Activated CD8-positive, alpha-beta memory T cell treated with anti-CD3 and anti-CD28 coated beads, Interleukin-2, amount 50 U/mL, for 48 hours (primary cell): ENCODE measurements at regions not wholly inside any gene's neighbourhood (a gene's known extent, or its start where the extent isn't known, plus 50 kb on each side); places are given as distances from the start of the nearest gene placed in this dataset.
"Not testable (repeated sequence)": the region's sequence is repeated elsewhere in the genome, so short reads cannot be mapped to it uniquely, and the experiment has no call there.

Experiments
- DNase-seq: peaks from one replicate; pipeline ENCODE4 v3.0.0-alpha.2; 2020

DNA sequence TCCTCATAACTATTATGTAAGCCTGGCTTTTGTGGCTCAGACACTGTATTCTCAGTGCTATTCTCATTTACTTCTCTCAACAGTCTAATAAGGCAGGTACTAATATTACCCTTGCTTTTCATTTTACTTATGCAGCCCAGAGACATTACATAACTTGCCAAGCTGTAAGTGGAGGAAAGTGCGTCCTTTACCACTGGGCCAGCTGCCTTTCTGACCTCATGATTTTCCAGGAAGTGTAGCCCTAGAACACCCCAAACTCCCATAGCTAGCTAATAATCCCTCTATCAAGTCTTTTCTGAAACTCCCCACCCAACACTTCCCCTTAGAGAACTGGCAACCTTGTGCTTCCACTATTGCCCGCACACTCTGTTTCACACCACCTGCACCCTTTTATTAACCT lies 192.9 kb upstream of the HMHB1 start:
- no peak for DNase-seq

DNA sequence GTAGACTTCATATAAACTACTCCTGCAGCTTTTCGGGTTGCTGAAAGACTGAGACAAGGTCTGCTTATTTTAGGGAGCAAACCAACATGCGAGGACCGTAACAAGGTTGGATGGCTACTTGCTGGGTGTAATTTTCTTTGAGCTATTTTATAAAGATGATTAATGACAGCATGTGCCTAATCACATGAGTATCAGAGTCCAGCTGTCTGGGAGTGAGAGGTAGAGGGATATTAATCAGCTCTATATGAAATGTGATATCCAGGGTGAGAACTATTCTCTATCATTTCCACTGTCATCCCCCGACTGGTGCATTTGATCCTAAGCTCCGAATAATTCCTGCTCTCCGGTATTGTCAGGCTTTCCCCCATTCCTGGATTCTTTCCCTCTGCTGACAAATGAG lies 193.8 kb upstream of the HMHB1 start:
- DNase-seq, result no peak

DNA sequence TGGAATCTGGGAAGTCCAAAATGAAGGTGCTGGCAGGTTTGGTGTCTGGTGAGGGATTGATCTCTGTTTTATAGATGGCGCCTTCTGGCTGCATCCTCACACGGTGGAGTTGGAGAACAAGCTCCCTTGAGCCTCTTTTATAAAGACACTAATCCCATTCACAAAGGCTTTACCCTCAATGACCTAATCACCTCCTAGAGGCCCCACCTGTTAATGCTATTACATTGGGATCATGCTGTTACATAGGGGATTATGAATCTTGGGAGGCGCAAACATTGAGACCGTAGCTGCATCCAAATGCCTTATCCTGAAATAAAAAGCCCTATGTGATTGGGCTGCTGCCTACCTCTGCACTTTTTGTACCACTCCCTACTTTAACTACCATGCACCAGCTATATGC lies 197.1 kb upstream of the HMHB1 start:
- no peak for DNase-seq

DNA sequence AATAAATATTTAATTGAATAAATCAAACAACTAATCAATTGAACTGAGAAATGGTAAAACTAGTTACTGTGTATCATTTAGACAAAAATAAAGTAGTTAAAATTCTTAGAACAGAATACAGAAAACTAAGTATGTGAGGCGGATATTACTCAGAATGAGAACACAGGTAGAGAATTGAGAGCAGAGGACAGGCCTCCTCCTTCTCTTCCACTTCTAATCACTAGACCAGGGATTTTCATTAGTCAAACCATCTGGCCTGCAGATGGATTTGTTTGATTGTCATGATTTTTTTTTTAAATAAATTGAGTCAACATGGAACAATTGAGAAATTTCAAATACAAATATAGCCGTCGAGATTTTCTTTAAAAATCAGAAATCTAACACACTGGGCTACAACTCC lies 198.6 kb upstream of the HMHB1 start:
- no peak for DNase-seq

DNA sequence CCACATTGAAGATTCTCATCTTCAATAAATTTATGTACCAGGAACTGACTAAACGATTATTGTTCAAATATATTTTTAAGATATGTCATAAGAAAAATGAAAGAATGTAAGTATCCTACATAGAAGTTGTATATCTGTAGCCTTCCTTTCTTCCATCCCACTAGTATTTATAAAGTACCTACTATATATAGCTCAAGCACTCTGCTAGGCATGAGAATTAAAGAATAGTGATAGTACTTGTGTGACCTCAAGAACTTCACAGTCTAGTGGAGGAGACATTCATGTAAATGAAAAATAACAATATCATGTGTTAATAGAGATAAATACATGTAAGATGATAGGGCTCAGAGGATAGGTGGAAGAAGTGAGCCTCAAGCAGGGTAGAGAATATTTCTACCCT lies 201.0 kb upstream of the HMHB1 start:
- no peak for DNase-seq

DNA sequence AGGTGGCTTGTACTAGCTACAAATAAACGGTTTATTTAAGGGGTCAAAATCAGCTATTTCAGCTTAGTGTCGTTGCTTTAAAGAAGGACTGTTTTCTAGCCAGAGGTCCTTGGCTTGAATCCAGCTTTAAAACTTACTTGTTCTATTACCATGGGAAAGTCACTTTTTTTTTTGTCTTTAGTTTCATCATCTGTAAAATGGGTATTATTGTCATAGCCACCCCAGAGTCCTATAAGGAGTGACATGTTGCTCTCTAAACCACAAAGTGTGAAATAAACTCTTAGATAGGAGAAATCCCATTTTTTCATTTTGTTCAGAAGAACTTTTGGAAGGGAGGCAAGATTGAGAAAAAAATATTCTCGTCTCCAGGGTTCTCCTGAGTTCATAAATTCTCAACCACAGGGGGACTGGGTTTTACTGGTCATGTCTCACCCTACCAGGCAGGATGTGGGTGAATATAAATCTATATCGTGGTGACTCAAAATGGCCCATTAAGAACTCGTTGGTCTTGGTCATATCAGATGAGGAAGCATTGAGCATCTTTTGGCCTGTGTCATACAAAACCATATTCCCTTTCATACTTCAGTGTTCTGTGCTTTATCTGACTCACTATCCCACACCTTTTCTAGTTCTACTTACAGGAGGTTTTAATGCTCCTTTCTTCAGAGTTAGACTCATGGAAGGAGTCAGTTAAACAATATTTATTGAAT lies 202.7 kb upstream of the NR3C1 start:
- DNase-seq, result no peak

DNA sequence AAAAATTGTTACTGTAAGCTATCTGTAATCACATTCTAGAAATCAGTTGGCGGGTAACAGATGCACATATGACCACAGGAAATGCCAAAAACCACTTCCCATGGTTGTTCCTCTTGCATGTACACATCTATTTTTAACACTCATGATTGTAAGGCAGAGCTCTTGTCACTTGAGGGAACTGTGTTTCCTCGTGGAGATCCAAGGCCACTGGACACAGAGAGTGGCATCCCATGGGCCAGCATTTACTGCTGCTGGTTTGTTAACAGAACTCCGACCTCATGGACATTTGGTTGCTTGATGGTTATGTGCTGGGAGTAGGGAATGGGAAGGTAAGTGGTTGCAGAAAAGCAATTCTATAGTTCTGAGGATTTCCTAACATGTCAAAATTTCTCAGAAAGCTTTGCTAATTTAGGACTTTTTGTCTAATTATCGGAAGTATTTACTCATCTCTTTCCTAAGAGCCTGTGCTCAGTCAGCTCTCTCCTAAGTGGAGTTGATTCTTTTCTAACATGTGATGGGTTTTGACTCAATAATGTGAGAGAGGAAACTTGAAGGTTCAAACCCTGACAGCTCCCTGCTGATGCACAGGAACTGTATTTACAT lies 202.0 kb upstream of the NR3C1 start:
- peak; percentile 59 for DNase-seq

DNA sequence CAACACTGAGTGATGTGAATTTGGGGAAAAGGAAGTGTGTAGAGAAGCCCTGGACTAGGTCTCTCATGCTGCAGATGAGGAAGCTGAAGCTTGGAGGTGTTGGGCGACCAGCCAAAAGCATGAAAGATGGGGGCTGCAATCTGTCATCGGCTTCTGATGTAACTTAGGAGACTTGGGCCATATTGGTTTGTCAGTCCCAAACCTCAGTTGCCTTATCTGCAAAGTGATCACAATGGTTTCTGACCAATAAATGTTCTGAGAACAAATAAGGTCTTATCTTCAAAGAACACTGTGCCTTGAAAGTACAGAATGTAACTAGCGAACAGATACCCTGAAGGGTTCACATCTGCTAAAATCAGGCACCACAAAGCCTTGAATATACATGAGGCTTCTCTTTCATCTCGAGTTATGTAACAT lies 198.4 kb upstream of the NR3C1 start:
- no peak for DNase-seq

DNA sequence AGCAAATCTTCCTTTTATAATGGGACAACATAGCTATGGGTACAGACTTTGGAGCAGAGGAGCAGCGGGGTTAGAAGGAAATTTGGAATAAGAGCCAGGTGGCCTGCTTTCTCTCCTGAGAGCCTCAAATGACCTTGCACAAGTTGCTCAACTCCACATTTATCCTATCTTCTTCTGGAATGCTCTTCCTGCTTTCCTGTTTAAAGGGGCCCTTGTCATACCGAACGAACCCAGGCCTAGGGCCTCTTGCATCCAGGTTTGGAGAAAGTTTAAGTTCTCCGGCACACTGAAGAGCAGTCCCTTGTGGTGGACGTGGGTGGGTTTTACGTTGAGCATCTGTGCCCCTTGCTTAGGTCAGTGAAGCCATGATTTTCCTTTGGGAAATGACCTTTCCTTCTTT lies 197.9 kb upstream of the NR3C1 start:
- no peak for DNase-seq

DNA sequence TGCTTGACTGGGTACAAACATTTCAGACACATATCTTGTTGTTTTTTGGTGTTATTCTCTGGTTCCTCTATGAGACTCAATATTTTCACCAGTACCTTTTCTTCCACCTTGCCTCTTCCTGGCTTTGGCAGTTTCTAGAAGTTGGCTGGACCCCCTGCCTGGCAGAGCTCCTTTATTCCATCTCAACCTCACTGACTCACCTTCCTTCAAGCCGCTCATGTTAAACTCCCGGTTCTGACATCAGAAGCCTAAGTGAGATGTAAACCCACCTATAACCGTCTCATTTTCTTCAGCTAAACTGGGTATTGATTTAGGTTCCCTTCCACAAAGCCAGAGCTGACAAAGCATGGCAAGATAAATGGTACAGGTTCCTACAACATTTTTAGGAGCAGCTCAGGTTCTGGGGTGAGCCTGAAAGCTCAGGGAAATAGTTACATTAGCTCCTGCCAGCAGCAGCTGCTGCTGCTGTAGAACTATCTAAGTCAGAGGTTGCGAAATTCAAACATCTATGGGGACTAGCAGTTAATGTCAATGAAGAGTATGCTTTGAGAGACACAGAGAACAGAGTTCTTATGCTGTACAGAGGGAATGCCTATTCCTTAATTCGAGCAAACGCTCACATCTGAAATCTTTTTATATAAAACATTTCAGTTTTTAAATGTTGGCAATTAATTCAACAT lies 197.1 kb upstream of the NR3C1 start:
- DNase-seq, result no peak

DNA sequence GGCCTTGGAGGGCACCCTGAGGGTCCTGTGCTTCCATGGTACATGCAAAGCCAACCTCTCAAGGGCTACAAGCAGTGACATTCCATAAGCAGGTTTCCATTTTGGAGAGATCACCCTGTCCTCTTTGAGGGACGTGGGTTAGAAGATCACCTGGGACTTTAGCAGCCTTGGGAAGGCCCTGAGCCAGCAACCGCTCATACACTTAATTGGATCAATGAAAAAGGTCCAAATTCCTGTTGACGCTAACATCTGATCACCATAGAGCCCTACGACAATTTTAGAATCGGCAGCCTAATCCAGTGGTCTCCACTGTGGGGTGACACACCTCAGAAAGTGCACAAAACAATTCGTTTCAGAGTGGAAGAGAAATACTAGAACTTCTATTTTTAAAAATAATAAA lies 196.0 kb upstream of the NR3C1 start:
- DNase-seq, result no peak

DNA sequence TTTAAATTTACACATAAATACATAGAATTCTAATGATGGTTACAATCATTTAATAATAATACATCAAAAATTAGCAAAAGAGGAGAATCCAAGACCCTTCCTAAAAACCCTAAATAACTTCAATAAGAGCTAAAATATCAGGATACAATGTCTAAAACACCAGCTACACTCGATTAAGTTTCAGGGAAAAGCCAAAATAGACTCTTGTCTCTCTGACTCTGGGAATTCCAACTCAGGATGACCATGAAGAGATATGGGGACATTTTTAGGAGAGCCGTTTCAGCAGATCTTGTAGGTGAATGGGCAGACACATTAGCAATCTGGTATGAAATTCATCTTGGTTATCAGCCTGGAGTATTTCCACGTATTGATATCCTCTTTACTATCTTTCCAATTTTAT lies 193.3 kb upstream of the NR3C1 start:
- DNase-seq, result no peak

DNA sequence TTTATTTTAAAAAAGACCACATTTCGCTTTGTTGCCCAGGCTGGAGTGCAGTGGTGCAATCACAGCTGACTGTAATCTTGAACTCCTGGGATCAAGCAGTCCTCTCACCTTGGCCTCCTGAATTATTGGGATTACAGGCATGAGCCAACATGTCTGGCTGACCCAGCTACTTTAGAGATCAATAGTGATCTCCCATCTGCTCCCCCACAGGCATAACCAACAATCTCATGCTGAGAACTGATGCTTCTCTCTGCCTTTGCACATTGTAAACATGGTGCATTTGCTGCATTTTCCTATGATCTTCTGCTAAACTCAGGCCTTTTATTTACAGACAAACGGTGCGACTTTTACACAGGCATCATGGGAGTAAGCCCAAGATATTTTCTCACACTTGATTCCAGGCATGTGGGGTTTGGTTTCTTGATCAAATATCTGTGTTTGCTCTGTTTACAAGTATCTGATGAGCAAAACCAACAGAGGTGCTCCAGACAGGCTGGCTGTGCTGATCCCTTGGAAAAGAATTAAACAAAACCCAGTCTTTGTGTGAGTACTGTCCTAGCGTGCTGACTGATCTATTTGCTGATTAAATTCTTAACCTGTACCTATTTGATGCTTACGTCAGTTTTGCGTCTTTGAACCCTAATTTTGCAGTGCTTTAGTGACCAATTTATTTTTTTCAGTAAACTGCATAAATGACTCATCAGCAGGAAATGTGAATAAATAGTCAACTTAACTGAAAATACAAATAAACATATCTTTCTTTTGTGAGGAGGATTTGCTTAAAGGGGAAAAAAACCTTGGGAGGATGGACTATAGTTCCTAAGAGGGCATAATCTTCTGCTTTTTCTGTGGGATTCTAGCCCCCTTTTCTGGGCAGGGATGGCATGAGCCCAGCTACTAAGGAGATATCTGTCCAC lies 191.7 kb upstream of the NR3C1 start:
- DNase-seq, result no peak

DNA sequence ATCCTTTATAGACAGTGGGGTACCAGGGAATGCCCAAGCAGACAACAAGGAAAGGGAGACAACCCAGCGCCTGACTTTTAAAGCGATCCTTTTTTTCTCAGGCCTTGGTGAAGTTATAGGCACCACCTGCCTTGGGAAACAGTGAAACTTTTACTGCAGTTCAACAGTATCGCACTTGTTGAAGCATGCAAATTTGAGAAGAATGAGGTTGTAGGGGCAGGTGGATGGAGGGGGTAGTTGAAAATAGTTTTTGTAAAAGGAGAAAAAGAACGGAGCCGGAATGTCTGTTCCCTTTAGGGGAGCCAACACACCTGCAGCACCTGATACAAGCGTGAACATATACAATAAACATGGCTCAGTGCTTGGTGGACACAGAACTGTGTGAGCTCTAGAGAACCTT lies 190.2 kb upstream of the NR3C1 start:
- DNase-seq, result no peak

DNA sequence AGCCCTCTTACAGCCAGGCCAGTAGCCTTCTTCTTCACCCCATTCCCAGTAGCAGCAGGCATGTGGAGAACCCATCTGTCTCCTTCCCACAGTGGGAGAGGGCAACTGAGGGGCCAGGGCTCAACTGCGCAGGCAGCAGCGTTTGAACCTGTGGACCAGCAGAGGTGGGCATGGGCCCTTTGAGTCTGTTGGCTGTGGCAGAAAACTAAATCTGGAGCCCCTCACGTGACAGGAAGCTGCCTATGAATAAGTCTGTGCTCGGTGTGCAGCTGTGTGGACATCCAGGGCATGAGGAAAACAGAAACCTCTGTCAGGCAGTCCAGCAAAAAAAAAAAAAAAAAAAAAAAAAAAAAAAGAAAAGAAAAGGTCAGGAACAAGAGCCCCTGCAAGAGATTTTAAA lies 189.2 kb upstream of the NR3C1 start:
- DNase-seq, result no peak

DNA sequence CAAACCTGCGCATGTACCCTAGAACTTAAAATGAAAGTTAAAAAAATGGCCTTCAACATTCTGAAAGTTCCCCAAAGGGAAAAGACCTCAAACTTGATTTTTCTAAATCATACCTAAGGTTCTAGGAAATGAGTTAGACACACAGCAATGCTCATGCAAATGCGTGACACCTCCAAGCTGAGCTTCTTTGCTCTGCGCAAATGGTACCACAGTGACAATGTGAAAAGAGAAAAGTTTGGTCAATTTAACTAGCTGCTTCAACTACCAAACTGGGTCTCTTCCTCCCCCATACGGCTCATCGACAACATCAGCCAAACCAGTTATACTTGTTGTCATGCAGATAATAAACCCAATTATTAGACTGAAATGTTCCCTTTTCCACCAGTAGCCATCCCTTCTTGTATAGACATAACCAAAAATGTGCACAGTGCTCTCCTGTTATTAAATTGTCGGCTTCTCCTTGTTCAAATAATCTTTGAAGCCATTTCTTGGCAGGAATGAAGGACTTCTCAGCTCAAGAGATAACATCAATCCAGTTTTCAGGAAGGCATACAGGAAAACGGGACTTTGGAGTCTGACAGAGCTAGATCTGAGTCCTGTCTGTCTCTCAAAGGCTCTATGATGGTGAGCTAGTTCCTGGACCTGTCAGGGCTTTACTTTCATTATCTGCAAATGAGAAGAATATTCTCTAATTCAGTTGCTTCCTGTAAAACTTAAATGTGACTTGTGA lies 185.6 kb upstream of the NR3C1 start:
- DNase-seq, result no peak

DNA sequence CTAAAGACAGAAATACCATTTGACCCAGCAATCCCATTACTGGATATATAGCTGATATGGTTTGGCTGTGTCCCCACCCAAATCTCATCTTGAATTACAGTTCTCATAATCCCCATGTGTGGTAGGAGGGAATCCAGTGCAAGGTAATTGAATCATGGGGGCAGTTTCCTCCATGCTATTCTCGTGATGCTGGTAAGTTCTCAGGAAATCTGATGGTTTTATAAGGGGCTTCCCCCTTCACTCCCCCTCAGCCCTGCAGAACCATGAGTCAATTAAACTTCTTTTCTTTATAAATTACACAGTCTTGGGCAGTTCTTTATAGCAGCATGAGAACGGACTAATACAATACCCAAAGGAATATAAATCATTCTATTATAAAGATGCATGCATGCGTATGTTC lies 184.6 kb upstream of the NR3C1 start:
- DNase-seq, result not testable (repeated sequence)

DNA sequence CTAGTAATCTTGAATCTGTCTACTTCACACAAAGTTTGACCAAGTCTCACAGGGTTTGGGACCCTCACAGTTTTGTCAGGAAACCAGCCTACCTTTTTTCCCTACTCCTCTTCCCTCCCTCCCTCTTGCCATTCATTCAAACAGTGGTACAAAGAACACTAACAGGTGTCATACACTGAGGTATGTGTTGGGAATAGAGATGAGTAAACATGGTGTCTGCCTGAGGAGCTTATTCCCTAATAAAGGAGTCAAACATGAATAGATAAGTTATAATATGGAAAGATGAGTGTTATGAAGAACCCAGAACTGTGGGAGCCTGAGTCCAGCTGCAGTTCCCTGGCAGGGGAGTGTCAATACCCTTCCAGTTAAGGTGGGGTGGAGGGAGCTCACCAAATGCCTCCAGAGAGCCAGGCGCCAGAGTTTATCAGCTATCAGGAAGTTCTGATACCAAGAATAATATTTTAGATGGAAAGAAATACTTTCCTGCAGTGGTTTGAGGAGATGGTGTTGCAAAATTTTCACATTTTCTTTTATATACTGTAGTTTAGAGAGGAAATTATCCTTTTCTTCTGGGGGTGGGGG lies 183.4 kb upstream of the NR3C1 start:
- no peak for DNase-seq

DNA sequence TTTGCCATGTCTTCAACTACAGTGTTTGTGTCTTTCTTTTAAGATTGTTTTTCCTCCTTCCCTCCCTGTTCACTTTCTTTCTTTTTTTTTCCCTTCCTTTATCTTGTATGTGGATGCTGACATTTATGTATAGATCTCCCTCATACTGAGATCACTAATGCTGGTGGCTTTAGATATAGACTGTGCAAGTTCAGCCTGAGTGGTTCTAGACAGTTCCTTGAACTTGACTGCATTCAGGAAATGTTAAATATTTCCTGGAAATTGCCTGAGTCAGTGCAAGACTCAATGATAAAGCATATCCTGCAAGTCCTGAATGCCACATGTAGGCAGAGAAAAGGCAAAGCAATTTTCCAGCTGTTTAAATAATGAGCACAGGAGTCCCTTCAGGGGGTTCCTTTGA lies 182.5 kb upstream of the NR3C1 start:
- no peak for DNase-seq

DNA sequence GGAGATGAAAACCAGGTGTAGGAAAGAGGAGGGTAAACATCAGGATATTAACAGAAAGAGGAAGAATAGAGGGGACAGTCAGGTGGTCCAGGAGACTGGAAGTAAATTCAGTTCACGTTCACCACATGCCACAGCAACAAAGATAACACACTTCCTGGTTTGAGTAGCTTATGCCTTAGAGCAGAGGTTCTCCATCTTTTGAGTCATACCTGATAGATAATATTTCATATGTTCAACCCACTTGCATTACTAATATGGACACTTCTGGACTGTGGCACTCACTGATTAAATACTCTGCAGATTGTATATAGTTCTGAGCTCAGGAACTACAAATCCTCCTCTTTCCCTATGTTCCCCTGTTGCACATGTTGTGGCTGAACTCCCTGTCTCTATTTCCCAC lies 179.9 kb upstream of the NR3C1 start:
- DNase-seq, result no peak

DNA sequence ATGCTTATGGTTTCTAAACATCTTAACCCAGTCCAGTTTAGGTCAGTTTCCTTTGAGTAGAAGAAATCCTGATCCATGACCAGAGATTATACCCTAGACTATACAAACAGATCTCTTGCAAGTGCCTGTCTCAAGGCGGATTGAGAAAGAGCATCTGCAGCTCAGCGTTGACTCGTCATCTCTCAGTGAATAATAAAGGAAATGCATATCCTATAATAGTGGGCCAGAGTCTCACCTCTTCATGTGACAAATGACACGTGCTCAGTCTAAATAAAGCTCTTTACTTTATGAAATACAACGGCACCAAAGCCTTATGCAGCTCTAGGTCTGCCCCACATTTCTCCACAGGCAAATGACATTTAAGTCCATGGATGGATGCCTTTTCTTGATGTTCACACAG lies 179.4 kb upstream of the NR3C1 start:
- no peak for DNase-seq

DNA sequence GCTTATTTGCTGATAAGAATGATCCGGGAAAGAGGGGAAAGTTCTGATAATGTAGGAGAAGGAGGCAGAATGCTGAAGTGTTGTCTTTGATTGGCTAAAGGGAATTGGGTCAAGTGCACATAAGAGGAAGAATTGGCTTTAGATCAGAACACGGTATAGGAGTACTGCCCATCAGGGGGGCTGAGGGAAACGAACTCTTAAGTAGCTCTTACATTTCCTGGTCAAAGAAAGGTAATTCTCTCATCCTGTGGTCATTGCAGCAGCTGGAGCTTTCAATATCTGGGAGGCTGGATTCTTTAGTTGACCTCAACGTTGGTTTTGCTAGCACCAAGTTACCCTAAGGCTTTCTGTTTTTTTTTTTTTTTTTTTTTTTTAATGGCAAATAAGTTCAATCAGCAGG lies 178.7 kb upstream of the NR3C1 start:
- DNase-seq, result no peak
